OCI-LY3 (cell line): ENCODE measurements at regions not wholly inside any gene's neighbourhood (a gene's known extent, or its start where the extent isn't known, plus 50 kb on each side); places are given as distances from the start of the nearest gene placed in this dataset.

ENCODE experiments used
- H2AFZ ChIP-seq: fragments of 200-600, 300-600 bp; shearing (Covaris generic); 2 replicates; pipeline ENCODE4 v1.6.0; 2014; ENCODE audit warnings: antibody characterized with exemption, low read depth, low read length
- H3K27ac ChIP-seq: fragments of 200-600, 300-600 bp; sonication (generic); 2 replicates; pipeline ENCODE4 v1.5.1; 2014; ENCODE audit warnings: mild to moderate bottlenecking, low read length, moderate library complexity, mixed read lengths
- H3K27me3 ChIP-seq: fragments of 200-600, 300-600 bp; sonication (generic); 2 replicates; pipeline ENCODE4 v1.6.1; 2014; ENCODE audit warnings: low read depth, low read length, mixed read lengths
- H3K36me3 ChIP-seq: fragments of 200-600, 300-600 bp; sonication (generic); replicated peaks from 2 replicates; pipeline ENCODE3; 2014; ENCODE audit warnings: low read depth, low read length, mixed read lengths
- H3K4me1 ChIP-seq: fragments of 300-600, 200-600 bp; sonication (generic); 2 replicates; pipeline ENCODE4 v1.6.1; 2014; ENCODE audit warnings: low read length, mixed read lengths
- H3K4me2 ChIP-seq: fragments of 200-600, 300-600 bp; sonication (generic); 2 replicates; pipeline ENCODE4 v1.6.1; 2014; ENCODE audit warnings: low read length, mixed read lengths
- H3K4me3 ChIP-seq: fragments of 300-600, 200-600 bp; sonication (generic); 2 replicates; pipeline ENCODE4 v1.5.1; 2014; ENCODE audit warnings: antibody characterized with exemption, mild to moderate bottlenecking, low read length, moderate library complexity
- H3K79me2 ChIP-seq: fragments of 300-600, 200-600 bp; shearing (Covaris generic); 2 replicates; pipeline ENCODE4 v1.6.1; 2014; ENCODE audit warnings: mild to moderate bottlenecking, low read length, mixed read lengths
- H3K9ac ChIP-seq: fragments of 300-600, 200-600 bp; shearing (Covaris generic); 2 replicates; pipeline ENCODE4 v1.6.0; 2014; ENCODE audit warnings: mild to moderate bottlenecking, low read length, moderate library complexity
- H3K9me3 ChIP-seq: fragments of 200-600, 300-600 bp; shearing (Covaris generic); 2 replicates; pipeline ENCODE4 v1.6.1; 2014; ENCODE audit warnings: low read length, mixed read lengths; ENCODE audit not compliant: insufficient read depth
- H4K20me1 ChIP-seq: fragments of 200-600, 300-600 bp; sonication (generic); 2 replicates; pipeline ENCODE4 v1.6.1; 2016; ENCODE audit warnings: low read length, mixed read lengths; ENCODE audit not compliant: insufficient read depth
- CTCF ChIP-seq: fragments of 200-600, 300-600 bp; sonication (generic); IDR thresholded peaks from 2 replicates; pipeline ENCODE4 v1.5.1; 2014; ENCODE audit warnings: antibody characterized with exemption, low read length, low read depth
- EZH2phosphoT487 ChIP-seq: fragments of 200-600 bp; shearing (Covaris generic); IDR thresholded peaks from 2 replicates; pipeline ENCODE4 v1.6.1; 2018; ENCODE audit warnings: antibody characterized with exemption, mixed run types, low read depth

DNA sequence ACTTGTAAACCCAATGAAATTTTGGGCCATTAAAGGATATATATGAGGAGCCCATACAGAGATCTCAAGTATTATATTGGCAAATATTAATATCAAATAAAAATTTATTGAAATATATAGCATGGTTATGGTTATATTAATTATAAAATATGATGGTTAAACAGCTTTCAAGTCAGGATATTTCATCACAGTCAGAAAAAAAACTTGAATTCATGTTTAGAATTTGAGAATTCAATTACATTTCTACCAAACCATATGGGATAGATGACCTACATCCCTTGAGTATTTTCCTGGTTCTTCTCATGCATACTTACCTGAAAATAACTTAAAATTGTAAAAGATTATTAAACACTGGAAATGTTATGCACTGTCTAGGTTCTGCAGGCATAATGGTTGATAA, 956.1 kb upstream of the EDIL3 start:
- Histone ChIP-seq H4K20me1 (no peaks in the 10 kb centered on the region), H3K36me3 (no peaks in the 10 kb centered on the region), H3K4me2 (no peak overlapping the region), H3K27me3 (no peaks in the 10 kb centered on the region), H3K4me3 (no peak overlapping the region), H3K79me2 (no peaks in the 10 kb centered on the region), H2AFZ (no peak overlapping the region), H3K27ac (no peak overlapping the region), H3K4me1 (no peaks in the 10 kb centered on the region), H3K9ac (no peak overlapping the region), H3K9me3 (no peaks in the 10 kb centered on the region)
- TF ChIP-seq CTCF (no peak), EZH2phosphoT487 (no peak)

DNA sequence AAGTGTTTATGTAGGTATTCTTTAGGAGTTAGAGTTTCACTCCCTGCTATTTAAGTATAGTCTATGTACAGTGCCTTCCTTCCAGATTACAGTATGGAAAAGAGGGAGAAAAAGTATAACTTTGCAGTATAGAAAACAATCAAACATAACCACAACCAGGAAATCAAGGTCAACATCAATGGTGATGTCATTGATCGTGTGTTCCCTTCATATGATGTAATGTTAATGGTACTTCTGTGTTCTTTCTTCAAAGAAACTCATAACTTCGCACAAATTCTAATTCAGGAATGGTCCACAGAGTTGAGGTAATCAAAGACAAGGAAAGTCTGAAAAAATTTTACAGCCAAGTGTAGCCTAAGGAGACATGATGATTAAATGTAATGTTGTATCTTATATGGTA, 961.1 kb upstream of the EDIL3 start:
- Histone ChIP-seq H2AFZ (no peak overlapping the region), H3K4me1 (no peaks in the 10 kb centered on the region), H3K9me3 (no peaks in the 10 kb centered on the region), H3K4me2 (no peak overlapping the region), H3K27ac (no peak overlapping the region), H3K79me2 (no peaks in the 10 kb centered on the region), H3K4me3 (no peak overlapping the region), H3K27me3 (no peaks in the 10 kb centered on the region), H3K36me3 (no peaks in the 10 kb centered on the region), H3K9ac (no peak overlapping the region), H4K20me1 (no peaks in the 10 kb centered on the region)
- TF ChIP-seq EZH2phosphoT487 (no peak), CTCF (no peak)

DNA sequence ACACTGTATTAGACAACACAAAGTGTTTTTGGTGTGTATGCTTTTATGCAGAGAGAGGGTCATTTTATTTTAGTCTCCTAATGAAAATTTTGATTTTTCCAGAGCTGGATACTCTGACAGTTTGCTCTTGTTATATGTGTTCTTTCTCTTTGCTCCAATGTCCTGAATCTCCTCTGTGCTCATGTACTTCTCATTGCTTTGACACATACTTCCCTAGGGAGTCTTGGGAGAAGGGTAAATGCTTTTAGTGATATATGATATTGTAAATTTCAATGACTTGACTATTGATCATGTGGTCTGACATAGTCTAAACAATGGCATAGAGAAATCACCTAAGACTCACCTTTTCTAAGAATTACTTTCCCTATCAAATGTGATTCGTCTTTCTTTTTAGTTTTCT, 972.6 kb upstream of the EDIL3 start:
- H3K9ac ChIP-seq, result no peak overlapping the region
- no peak overlapping the region for H3K27ac ChIP-seq
- H4K20me1 ChIP-seq, result no peaks in the 10 kb centered on the region
- no peaks in the 10 kb centered on the region for H3K4me1 ChIP-seq
- no peaks in the 10 kb centered on the region for H3K9me3 ChIP-seq
- no peaks in the 10 kb centered on the region for H3K27me3 ChIP-seq
- no peaks in the 10 kb centered on the region for H3K36me3 ChIP-seq
- H3K79me2 ChIP-seq, result no peaks in the 10 kb centered on the region
- TF ChIP-seq CTCF (no peak), EZH2phosphoT487 (no peak)
- no peak overlapping the region for H3K4me3 ChIP-seq
- no peak overlapping the region for H3K4me2 ChIP-seq
- H2AFZ ChIP-seq, result no peak overlapping the region

DNA sequence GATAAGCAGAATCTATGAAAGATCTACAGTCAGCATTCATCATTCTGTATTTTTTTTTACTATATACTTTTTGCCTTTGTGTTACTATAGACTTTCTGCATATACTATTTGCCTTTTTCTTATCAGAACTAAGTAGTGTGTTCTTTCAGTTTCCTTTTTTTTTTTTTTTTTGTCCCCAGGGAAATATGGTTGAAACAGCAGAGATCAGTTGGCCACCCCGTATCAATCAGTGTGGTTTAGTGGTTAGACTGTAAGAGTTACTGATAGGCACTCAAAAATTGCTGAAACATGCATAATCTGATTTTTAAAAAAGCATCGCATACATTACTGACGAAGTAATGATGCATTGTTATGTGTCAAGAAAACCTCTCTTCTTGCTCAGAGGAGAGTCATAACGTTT, 990.8 kb upstream of the EDIL3 start:
- Histone ChIP-seq H3K9ac (no peak overlapping the region), H3K4me2 (peak overlapping the region; percentile 44), H2AFZ (no peak overlapping the region), H3K27me3 (no peaks in the 10 kb centered on the region), H3K9me3 (no peaks in the 10 kb centered on the region), H4K20me1 (no peaks in the 10 kb centered on the region), H3K27ac (no peak overlapping the region), H3K4me3 (peak overlapping the region; percentile 53), H3K4me1 (0 out of 2 replicates have a peak, but pooled peaks cover 3% of the 10 kb centered on the region), H3K79me2 (no peaks in the 10 kb centered on the region), H3K36me3 (no peaks in the 10 kb centered on the region)
- no peak for TF ChIP-seq CTCF
- TF ChIP-seq EZH2phosphoT487, result no peak
